GM18868 (cell line): ENCODE measurements at regions not wholly inside any gene's neighbourhood (a gene's known extent, or its start where the extent isn't known, plus 50 kb on each side); places are given as distances from the start of the nearest gene placed in this dataset.
"Not testable (repeated sequence)": the region's sequence is repeated elsewhere in the genome, so short reads cannot be mapped to it uniquely, and the experiment has no call there.

ENCODE experiments used
- ATAC-seq: cut with Tn5 transposase; IDR thresholded peaks from one replicate; pipeline ENCODE4 v1.9.1; 2021; ENCODE audit warnings: mild to moderate bottlenecking, moderate library complexity; ENCODE audit not compliant: unreplicated experiment

DNA sequence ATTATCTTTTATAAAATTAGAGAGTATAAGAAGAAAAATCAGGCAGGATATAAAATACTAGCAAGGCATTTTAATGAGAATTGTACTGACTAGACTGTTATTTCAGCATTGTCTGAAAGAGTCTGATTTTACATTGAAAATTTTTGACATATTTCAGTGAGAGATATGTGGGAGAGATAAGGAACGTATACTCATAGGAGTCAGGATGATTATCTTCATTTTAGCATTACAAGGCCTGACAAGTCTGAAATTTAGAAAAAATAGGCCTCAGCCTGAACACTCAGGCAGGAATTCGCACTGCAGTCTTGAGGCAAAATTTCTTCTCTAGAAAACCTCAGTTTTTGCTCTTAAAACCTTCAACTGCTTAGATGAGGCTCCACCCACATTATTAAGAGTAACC is 386.0 kb downstream of the HGF start:
- no peak for ATAC-seq

DNA sequence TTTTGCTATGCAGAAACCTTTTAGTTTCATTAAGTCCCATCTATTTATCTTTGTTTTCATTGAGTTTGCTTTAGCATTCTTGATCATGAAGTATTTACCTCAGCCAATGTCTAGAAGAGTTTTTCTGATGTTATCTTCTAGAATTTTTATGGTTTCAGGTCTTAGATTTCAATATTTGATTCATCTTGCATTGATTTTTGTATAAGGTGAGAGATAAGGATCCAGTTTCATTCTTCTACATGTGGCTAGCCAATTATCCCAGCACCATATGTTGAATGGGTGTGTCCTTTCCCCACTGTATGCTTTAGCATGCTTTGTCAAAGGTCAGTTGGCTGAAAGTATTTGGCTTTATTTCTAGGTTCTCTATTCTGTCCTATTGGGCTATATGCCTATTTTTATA is 395.2 kb downstream of the HGF start:
- not testable (repeated sequence) for ATAC-seq

DNA sequence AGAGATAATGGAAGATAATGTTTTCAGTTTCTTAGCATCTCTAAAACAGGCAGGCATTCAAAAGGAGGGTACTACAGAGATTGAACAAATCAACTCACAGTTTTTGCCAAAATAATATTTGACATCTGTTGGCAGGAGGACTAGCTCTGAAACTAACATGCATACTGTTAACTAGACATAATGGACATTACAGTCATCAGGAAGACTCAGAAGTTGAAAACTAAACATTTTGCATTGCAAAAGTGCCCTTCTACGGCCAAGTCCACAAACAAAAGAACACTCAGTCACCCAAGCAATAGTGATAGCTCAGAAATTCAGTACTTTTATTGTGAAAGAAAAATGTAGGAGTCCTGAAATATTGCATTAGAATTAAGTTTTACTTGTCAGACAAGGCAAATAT is 399.0 kb downstream of the HGF start:
- no peak for ATAC-seq

DNA sequence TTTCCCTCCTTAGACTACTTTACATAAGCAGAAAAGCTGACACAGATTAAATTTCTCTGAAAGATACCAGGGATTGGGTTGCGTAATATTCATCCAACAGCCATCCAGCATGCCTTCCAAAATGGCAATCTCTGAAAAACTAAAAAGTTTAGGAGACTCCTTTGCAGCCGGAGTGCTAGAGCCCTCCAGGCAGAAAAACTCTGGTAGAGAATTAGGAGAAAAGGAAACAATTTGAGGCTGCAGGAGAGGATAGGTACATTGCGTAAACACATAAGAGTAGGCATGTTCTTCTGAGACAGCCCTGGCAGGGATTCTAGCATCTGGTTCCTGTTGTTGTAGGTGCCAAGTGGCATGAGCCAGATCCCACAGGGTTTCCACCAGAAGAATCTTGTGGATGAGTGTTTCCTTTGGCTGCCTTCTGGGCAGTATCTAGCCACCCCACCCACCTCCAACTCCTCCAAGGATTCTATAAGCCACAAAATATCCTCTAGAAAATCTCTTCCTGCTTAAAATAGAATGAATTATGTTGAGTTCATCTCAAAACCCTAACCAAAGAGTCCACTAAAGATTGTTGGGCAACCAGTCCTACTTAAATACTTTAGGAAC is 402.4 kb downstream of the HGF start:
- ATAC-seq, result no peak

DNA sequence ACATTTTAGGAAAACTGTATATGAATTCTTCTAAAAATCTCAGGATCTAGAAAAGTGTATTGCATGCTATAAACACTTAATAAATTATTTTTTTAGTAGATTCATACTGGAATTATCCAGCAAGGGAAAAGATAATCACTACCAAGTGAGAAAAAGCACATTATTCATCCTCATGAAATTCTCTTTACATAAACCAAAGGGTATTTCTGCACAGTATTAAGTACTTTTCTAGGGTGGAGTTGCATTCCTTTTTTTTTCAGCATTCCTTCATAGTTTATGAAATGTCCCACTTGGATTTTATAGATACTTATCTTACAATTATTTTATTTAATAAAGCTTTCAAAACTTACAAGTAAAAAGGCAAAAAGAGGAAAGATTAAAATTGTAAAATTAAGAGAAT is 403.3 kb downstream of the HGF start:
- ATAC-seq, result no peak

DNA sequence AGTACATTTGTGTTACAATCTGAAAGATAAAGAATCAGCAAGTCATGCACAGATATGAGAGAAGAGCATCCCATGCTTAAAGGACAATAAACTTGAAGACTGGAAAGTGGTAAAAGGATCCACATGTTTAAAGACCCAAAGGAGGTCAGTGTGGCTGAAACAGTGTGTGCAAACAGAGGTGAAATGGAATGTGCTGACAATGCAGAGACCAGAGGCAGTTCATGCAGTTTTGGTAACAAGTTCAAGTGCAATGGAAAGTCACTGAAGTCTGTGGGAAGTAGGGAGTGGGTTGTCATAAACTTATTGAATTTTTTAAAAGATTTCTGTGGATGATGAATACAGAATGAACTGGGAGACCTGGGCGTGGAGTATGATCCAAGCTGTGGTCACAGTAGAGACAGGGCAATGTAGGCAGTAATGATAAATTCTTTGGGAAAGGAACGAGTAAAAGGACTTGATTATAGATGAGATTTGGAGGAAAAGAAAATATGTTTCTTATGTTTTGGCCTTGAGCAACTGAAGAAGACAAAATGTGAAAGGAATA is 408.0 kb downstream of the HGF start:
- no peak for ATAC-seq

DNA sequence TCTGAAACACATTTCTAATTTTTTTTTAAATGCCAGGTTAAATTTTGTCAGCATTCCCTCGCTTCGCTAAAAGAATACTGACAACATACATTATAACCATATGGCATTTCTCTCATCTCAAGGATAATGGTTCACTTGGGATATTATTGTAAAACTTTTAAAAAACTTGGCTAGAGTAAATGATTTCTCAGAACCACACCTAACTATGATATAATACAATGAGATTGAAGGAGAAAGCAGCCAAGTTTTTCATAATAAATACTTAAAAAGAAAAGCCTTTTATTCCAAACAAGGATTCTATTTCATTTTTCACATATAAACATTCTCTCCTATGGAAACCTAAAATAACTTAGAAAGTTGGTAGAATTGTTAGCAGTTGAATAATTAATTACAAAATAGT is 413.9 kb downstream of the HGF start:
- no peak for ATAC-seq

DNA sequence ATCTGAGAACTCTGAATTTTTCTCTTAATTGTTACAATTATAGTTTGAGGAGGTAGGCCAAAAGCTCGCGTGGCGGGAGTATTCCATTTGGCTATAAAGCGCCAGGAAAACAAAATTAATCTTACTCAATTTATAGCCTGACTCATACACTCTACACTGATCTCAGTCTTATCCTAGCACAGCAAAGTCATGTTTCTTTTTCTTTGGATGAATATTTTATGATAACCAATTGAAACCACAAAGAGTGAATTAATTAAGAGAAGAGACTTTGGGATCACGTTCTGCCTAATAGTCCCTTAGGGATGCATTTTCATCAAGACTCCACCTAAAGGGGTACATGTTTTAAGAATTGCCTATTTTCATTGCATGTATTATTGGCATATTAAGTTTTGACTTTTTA is 420.8 kb downstream of the HGF start:
- ATAC-seq, result no peak

DNA sequence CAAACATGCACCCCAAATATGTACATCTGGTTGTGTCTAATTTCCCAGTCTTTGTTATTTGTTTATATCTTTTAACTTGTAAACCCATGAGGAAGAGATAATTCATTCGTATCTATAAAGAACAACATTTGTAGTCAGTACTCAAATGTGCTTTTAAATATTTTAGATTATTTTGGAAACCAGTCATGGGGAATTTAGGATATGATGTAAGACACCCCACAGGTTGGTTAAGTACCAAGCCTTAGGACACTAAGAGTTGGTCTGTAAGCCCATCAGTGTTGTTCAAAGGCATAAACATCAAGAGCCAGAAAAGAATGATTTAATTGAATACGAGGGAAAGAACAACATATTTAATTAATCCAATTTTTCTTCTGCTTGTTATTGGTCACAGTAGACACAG is 421.1 kb upstream of the SEMA3C start:
- no peak for ATAC-seq

DNA sequence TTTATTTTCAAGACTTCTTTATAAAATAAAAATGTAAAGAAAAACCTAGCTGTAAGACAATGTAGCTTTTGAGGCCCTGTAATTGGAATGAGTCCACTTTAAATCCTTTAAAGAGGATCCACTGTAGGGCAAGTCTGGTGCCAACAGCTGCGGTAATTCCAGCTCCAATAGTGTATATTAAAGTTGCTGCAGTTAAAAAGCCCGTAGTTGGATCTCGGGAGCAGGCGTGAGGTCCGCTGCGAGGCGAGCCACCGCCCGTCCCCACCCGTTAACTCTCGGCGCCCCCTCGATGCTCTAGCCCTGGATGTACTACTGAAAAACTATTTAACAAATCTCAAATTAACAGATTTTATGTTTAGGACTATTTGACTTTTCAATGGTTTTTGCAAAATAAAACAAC is 414.7 kb upstream of the SEMA3C start:
- ATAC-seq, result no peak

DNA sequence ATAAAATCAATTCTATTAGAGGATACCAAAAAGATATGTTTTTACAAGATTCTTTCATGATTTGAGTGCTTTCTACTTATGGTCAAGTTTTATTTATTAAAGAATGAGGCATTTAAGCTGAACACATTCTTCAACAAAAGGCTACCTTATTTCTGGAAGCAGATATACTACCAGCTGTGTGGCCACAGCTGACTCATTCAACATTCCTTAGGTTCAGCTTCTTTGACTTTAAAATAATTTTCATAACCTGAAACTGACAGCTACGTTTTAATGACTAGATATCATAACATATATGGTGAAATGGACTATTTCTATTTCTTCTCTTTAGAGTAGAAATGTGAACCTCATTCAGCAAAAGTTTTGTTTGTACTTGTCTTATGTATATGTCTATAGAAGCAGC is 414.2 kb upstream of the SEMA3C start:
- no peak for ATAC-seq

DNA sequence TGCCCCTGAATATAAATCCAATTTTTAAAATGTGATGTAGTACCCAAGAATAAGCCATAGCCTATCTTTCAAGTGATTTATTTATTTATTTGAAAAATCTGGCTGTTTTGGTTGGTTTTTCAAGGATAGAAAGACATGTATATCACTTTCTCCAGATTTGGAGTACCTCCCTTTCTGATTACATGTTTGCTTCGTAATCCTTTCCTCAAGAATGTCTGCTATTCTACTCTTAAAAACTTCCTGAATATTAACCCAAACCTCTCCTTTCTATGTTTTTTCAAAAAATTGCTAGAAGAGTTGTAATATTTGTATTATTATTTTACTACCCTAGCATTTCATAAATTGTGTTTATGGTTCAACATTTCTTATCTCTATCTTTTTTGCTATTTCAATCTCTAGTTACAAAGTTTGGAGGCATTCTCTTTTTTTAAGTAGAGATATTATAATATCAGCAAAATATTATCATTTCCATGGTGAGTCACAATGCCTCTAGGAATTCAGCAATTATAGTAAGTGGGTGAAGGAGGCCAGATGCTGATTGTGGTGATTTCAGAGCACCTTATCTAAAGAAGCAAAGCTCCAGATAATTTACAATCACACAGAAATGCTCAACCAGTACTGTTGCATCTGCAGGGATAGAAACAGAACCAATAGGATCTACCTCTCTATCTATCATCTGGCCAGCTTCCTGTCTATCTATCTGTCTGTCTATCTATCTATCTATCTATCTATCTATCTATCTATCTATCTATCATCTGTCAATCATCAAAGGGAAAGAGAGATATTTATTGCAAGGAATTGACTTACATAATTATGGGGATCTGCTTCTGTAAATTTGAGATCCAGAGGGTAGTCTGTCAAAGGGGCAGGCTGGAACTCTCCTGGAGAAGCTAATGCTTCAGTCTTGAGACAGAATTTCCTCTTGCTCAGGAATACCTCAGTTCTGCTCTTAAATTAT is 412.5 kb upstream of the SEMA3C start:
- no peak for ATAC-seq

DNA sequence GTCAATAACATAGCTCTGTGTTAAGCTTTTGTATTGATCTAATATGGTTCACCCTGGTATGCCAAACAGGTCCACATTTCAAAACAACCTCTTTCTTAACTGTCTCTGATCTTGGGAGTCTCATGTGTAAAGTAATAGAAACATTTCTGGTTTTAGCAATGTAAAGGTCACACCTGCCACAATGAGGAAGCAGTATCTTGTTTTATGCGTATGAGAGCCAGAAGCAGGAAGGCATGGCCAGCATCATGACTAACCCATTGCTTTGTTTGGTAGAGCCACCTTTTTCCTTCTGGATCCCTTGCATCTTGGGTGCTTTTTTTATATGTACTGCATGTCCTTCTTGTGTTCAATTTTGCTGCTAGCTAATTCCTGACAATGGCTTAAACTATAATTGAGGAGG is 411.3 kb upstream of the SEMA3C start:
- ATAC-seq, result no peak

DNA sequence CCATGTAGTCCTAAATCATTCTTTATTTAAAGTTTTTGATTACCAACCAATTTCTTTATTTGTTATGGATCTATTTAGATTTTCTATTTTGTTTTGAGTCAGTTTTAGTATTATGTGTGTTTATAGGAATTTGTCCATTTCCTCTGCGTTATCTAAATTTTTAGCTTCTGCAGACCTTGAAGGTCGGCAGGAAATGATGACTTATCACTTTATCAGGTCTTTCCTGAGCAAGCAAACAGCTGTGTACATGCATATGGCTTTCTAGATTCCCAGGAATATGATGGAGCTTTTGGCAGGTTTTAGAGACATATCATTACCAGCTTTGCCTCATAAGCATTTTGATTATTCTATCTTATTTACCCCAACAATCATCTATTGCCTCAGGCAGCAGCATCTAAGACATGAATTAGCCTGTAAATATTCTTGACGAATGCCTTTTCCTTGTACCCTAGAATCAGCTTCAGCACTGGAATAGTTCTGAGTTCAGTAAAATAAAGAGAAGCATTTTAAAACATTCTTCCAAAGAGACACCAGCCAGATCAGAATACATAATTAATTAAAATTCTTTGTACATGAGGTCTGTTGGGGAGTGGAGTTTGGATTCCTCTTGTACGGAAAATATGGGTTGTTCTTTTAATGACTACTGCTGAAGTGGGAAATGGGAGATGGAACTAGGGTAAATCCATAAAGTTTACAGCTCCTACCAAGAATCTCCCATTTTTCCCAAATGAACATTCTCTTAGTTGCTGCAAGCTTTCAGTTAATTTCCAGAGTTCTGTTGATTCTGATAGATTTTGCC is 408.8 kb upstream of the SEMA3C start:
- ATAC-seq, result no peak

DNA sequence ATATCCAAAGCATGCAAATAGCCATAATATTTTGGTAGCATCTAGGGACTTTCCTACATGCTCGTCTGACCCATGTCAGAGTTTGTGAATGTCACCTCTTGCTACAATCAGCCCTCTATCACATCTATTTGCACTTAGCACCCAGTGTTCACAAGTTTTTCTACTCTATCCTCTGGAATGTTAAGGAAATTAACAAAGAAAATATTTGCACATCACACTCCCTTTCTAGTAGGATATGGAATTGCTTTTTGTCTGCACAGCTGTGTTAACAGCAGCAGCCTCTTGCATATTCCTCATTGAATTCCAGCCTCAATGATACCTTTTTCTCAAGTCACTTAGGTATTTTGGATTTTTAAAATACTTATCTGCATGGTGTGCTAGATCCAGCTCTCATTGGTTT is 403.1 kb upstream of the SEMA3C start:
- ATAC-seq, result no peak

DNA sequence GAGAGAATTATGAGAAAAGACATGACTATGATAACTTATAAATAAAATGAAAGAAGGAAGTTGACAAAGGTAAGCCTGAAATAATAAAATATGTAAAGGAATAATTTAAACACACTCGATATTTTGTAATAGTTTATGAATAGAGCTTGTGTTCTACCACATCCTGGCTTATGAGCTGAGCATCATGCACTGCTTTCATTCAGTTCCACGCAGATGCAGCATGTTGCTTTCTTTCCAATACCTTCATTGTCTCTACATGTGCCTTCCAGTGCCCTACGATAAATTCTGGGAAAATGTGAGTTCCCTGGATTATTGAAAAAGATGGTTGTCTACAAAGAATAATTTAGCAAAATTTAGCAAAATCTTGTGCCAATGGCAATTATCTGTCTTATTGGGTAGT is 398.9 kb upstream of the SEMA3C start:
- ATAC-seq, result no peak

DNA sequence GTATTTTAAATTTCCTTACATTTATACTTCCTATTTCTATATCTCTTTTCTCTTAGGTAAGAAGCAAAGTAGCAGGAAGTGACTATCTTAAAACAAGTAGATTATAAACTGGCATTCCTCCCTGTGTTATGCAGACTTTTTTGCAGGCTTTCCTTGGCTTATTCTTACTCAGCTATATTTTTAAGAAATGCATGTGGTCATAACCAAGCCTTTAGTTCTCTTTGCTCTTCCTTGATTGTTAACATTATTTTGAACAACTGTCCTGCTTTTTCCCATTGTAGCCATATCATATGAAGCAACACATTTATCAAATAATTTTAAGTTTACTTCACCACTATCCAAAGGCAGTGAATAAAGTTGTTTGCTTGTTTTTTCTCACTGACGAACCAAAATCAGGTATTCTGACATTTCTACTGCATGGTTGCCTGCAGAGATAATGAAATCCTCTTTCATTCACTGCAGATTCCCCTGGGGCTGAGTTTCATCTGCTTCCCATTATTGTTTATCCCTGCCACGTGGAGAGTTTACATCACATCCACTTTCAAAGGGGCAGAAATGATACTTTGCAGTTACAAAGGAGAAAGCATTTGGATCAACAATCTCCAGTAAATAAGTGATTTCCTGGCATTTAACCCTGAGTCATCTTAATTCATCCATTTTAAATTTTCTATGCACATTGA is 389.9 kb upstream of the SEMA3C start:
- ATAC-seq, result no peak

DNA sequence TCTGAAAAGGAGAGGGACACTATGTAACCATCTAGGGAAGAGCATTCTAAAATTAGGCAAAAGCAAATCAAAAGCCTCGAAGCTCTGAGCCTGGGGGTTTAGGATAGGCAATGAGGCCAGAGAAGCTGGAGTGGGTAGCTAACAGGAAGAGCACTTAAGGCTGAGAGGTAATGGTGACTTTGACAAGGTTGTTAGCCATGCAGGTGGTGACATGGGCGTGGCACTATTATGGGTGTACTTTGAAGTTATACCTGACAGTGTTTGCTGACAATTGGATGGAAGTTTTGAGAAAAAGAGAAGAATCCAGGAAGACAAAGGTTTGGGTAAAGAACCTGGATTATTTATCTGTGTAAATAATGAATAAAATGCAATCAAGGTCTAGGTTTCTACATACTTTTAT is 383.0 kb upstream of the SEMA3C start:
- no peak for ATAC-seq

DNA sequence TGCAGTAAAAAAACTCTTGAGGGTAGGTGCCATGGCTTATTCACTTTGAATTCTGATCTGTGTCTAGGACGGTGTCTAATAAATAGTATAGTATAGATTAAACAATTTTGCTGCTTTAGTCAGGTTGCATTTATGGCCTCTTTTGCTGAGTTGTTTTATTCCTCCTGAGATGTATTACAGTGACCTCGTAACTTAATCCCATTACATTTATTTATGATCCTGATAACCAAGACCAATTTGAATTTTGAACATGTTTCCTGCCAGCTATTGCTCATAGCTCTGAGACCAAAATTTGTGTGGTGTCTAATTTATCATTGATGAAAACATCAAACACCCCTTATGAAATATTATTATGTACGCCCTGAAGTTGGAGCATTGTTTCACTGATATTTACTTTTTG is 381.9 kb upstream of the SEMA3C start:
- no peak for ATAC-seq

DNA sequence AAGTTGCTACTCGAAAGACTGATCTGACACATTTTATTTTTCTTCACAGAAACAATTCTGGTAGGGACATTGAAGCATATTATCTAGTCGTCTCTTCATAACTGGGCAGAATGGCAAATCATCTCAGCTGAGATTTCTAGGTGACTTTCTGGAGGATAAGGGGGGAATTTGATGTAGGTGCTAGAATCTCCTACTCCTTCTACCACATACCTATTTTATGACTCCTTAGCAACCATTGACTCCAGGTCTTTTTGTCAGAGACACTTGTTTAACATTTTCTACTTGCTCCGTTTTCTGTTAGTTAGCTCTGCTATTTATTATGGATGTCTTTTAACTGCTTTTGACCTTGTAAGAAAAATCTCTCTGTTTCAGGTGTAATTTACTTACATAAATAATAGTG is 380.9 kb upstream of the SEMA3C start:
- ATAC-seq, result no peak
